Thyroid gland (tissue), 4 donors: ENCODE measurements at regions not wholly inside any gene's neighbourhood (a gene's known extent, or its start where the extent isn't known, plus 50 kb on each side); places are given as distances from the start of the nearest gene placed in this dataset.

Experiments used
- DNase-seq, 2 donors: peaks; one replicate each; pipeline ENCODE4 v3.0.0-alpha.2; 2019
- H3K27ac ChIP-seq, 3 donors: fragments of 200-600 bp; sonication (generic); 1 replicate in 2 of 3; 2 replicates in 1 of 3; pipeline ENCODE4 v1.5.1; 2016 to 2019; ENCODE audit warnings: mild to moderate bottlenecking in 1 of 3, moderate library complexity in 1 of 3
- H3K27me3 ChIP-seq: fragments of 200-600 bp; sonication (generic); one replicate; pipeline ENCODE4 v1.5.1; 2019
- H3K36me3 ChIP-seq, 2 donors: fragments of 200-600 bp; sonication (generic); one replicate each; pipeline ENCODE4 v1.5.1; 2016 to 2019
- H3K4me1 ChIP-seq, 2 donors: fragments of 200-600 bp; sonication (generic); one replicate each; pipeline ENCODE4 v1.5.1; 2017 to 2019
- H3K4me3 ChIP-seq, 3 donors: fragments of 200-600 bp; sonication (generic); replicated peaks in 1 of 3; 1 replicate in 2 of 3; 2 replicates in 1 of 3; pipeline ENCODE4 v1.5.1; 2016; ENCODE audit warnings: mild to moderate bottlenecking in 1 of 3
- H3K9me3 ChIP-seq: fragments of 200-600 bp; sonication (generic); one replicate; pipeline ENCODE4 v1.5.1; 2017
- CTCF ChIP-seq, 6 experiments: fragments of 200-600 bp in 3 of 6; fragments of 450-650 bp in 3 of 6; sonication (generic) in 3 of 6; IDR thresholded peaks; one replicate each; pipeline ENCODE4 v1.5.1; 2016 to 2019; ENCODE audit warnings: antibody characterized with exemption in 6 of 6, mild to moderate bottlenecking in 2 of 6, inconsistent platforms in 1 of 6, moderate library complexity in 1 of 6
- POLR2A ChIP-seq, 2 donors: fragments of 450-650 bp; IDR thresholded peaks; one replicate each; pipeline ENCODE4 v1.6.1; 2017; ENCODE audit warnings: antibody characterized with exemption in 2 of 2, mild to moderate bottlenecking in 2 of 2, moderate library complexity in 1 of 2
- WGBS, 2 donors: methylation state at CpG; one replicate each; pipeline ENCODE4 v1.1.5; 2017; 5-methylcytosine and 5-hydroxymethylcytosine counted together
- intact Hi-C: fragments of 100-400 bp; cut with DNase I; formaldehyde crosslinking; loops from one replicate; pipeline ENCODE4 v1.15.1; 2023

GRCh38 chr4:34043131-34043530, 2201.2 kb downstream of the ARAP2 start:
- 94 to 97% methylated on average over 1 of the region's 1 CpG for WGBS, 2 donors
- Histone ChIP-seq H3K36me3 (no peaks in the 10 kb centered on the region), H3K27ac (no peak overlapping the region), H3K27me3 (no peaks in the 10 kb centered on the region), H3K4me3 (no peak overlapping the region), H3K4me1 (no peaks in the 10 kb centered on the region), H3K9me3 (no peaks in the 10 kb centered on the region)
- no peak for TF ChIP-seq CTCF (IDR thresholded peaks at IDR 0.05)
- TF ChIP-seq POLR2A (IDR thresholded peaks at IDR 0.05), result no peak
- no peak for DNase-seq
- intact Hi-C loops, result no loop called here

GRCh38 chr4:34046580-34046979, 2197.7 kb downstream of the ARAP2 start:
- Histone ChIP-seq H3K4me3 (no peak overlapping the region), H3K27me3 (no peaks in the 10 kb centered on the region)

GRCh38 chr4:34047363-34047762, 2197.0 kb downstream of the ARAP2 start:
- no peaks in the 10 kb centered on the region for H3K27me3 ChIP-seq
- TF ChIP-seq CTCF (IDR thresholded peaks at IDR 0.05), result no peak
- TF ChIP-seq POLR2A (IDR thresholded peaks at IDR 0.05), result no peak
- intact Hi-C loops, result no loop called here
- no peak for DNase-seq
- no peaks in the 10 kb centered on the region for H3K4me1 ChIP-seq
- no peaks in the 10 kb centered on the region for H3K9me3 ChIP-seq
- no peaks in the 10 kb centered on the region for H3K36me3 ChIP-seq
- 75 to 87% methylated on average over 3 of the region's 3 CpGs for WGBS, 2 donors
- H3K4me3 ChIP-seq, result no peak overlapping the region
- no peak overlapping the region for H3K27ac ChIP-seq

More at GRCh38 chr4:34046580-34046979, 2197.7 kb downstream of the ARAP2 start:
- DNase-seq, result no peak
- 85 to 96% methylated on average over 1 of the region's 1 CpG for WGBS, 2 donors
- intact Hi-C loops, result no loop called here
- TF ChIP-seq POLR2A (IDR thresholded peaks at IDR 0.05), result no peak
- no peak for TF ChIP-seq CTCF (IDR thresholded peaks at IDR 0.05)
- Histone ChIP-seq H3K9me3 (no peaks in the 10 kb centered on the region), H3K36me3 (no peaks in the 10 kb centered on the region), H3K27ac (no peak overlapping the region), H3K4me1 (no peaks in the 10 kb centered on the region)

- intact Hi-C loops, result no loop called here
- no peak overlapping the region for H3K27ac ChIP-seq
- no peaks in the 10 kb centered on the region for H3K9me3 ChIP-seq
- 73 to 91% methylated on average over 2 of the region's 2 CpGs for WGBS, 2 donors
- H3K27me3 ChIP-seq, result no peaks in the 10 kb centered on the region
- no peaks in the 10 kb centered on the region for H3K36me3 ChIP-seq
- H3K4me3 ChIP-seq, result no peak overlapping the region
- TF ChIP-seq POLR2A (IDR thresholded peaks at IDR 0.05) (no peak), CTCF (IDR thresholded peaks at IDR 0.05) (no peak)
- no peak for DNase-seq
- H3K4me1 ChIP-seq, result peaks cover 0 to 10% of the 10 kb centered on the region in 2 donors
Measured at GRCh38 chr4:34066126-34066525, 2178.2 kb downstream of the ARAP2 start.

- Histone ChIP-seq H3K27me3 (no peaks in the 10 kb centered on the region), H3K4me3 (no peak overlapping the region), H3K36me3 (no peaks in the 10 kb centered on the region), H3K9me3 (no peaks in the 10 kb centered on the region), H3K4me1 (no peaks in the 10 kb centered on the region), H3K27ac (no peak overlapping the region)
- no peak for TF ChIP-seq POLR2A (IDR thresholded peaks at IDR 0.05)
- TF ChIP-seq CTCF (IDR thresholded peaks at IDR 0.05), result no peak
- WGBS, 2 donors, result 73 to 76% methylated on average over 1 of the region's 1 CpG
- intact Hi-C loops, result no loop called here
- no peak for DNase-seq
Measured at GRCh38 chr4:34091451-34091850, 2152.9 kb downstream of the ARAP2 start.
